H1 (cell line): ENCODE measurements at regions not wholly inside any gene's neighbourhood (a gene's known extent, or its start where the extent isn't known, plus 50 kb on each side); places are given as distances from the start of the nearest gene placed in this dataset.

Experiments used
- CTCF ChIA-PET: fragments of 300-600 bp; sonication (Branson Sonifier 250); formaldehyde crosslinking; loops from one replicate; lab custom pipeline; 2021; ENCODE audit not compliant: partially characterized antibody; lab: Charles Lee
- POLR2A ChIA-PET: fragments of 300-600 bp; sonication (Branson Sonifier 250); formaldehyde crosslinking; loops from one replicate; lab custom pipeline; 2021; ENCODE audit warnings: inconsistent platforms; ENCODE audit not compliant: partially characterized antibody; lab: Charles Lee
- DNase-seq, 2 experiments: peaks; one replicate each; pipeline versions ENCODE4 v3.0.0 to v3.0.0-alpha.2; 2010 to 2022; ENCODE audit warnings: low spot score in 2 of 2, low read depth in 1 of 2, mixed read lengths in 1 of 2
- FAIRE-seq: peaks from 2 replicates; lab custom pipeline; 2011; peaks lifted over from hg19 to GRCh38; lab: Jason Lieb, UNC
- H2AFZ ChIP-seq: 2 replicates; pipeline ENCODE4 v1.8.1; 2012; ENCODE audit warnings: low read length, inconsistent platforms
- H2AK5ac ChIP-seq: 2 replicates; pipeline ENCODE4 v1.6.1; 2013; ENCODE audit warnings: low read depth, low read length
- H2BK120ac ChIP-seq: replicated peaks from 2 replicates; pipeline ENCODE3; 2013; ENCODE audit warnings: low read depth, low read length, inconsistent platforms
- H2BK12ac ChIP-seq: 2 replicates; pipeline ENCODE4 v1.6.1; 2013; ENCODE audit warnings: low read depth, low read length
- H2BK15ac ChIP-seq: 2 replicates; pipeline ENCODE4 v1.6.1; 2013; ENCODE audit warnings: low read length
- H2BK20ac ChIP-seq: 2 replicates; pipeline ENCODE4 v1.6.1; 2013; ENCODE audit warnings: low read length
- H2BK5ac ChIP-seq: 2 replicates; pipeline ENCODE4 v1.6.1; 2013; ENCODE audit warnings: low read depth, low read length
- H3K14ac ChIP-seq: 2 replicates; pipeline ENCODE4 v1.6.1; 2013; ENCODE audit warnings: inconsistent platforms; ENCODE audit not compliant: insufficient read length
- H3K18ac ChIP-seq: 2 replicates; pipeline ENCODE4 v1.6.1; 2013; ENCODE audit warnings: low read length; ENCODE audit errors: extremely low read depth
- H3K23ac ChIP-seq: 2 replicates; pipeline ENCODE4 v1.6.1; 2013; ENCODE audit warnings: inconsistent platforms; ENCODE audit not compliant: insufficient read length
- H3K23me2 ChIP-seq: 2 replicates; pipeline ENCODE4 v1.6.1; 2013; ENCODE audit warnings: low read depth, low read length
- H3K27ac ChIP-seq: 2 replicates; pipeline ENCODE4 v1.6.1; 2011; ENCODE audit warnings: low read depth, low read length, inconsistent platforms
- H3K27me3 ChIP-seq, 4 experiments: replicated peaks in 1 of 4; 1 replicate in 1 of 4; 2 replicates in 3 of 4; pipeline versions ENCODE4 v1.6.1 to v1.8.1; 2011 to 2013; ENCODE audit warnings: low read length in 3 of 4, mild to moderate bottlenecking in 3 of 4, inconsistent platforms in 2 of 4, mixed read lengths in 2 of 4, moderate library complexity in 1 of 4; ENCODE audit not compliant: control insufficient read depth in 3 of 4, insufficient read depth in 3 of 4; ENCODE audit errors: extremely low read depth in 1 of 4
- H3K36me3 ChIP-seq, 4 experiments: 2 replicates each; pipeline versions ENCODE4 v1.6.1 to v1.8.1; 2011 to 2013; ENCODE audit warnings: mild to moderate bottlenecking in 4 of 4, low read length in 3 of 4, moderate library complexity in 2 of 4, control low read depth in 1 of 4, inconsistent platforms in 1 of 4; ENCODE audit not compliant: insufficient read depth in 4 of 4, control insufficient read depth in 2 of 4
- H3K4ac ChIP-seq: replicated peaks from 2 replicates; pipeline ENCODE3; 2013; ENCODE audit warnings: low read length, low read depth, mixed read lengths, inconsistent platforms; ENCODE audit not compliant: insufficient read length
- H3K4me1 ChIP-seq, 4 experiments: replicated peaks in 1 of 4; 1 replicate in 1 of 4; 2 replicates in 3 of 4; pipeline versions ENCODE4 v1.6.1 to v1.8.1; 2011 to 2013; ENCODE audit warnings: low read length in 3 of 4, inconsistent platforms in 2 of 4, mixed read lengths in 1 of 4; ENCODE audit not compliant: insufficient read depth in 4 of 4, control insufficient read depth in 3 of 4
- H3K4me2 ChIP-seq, 2 experiments: 2 replicates each; pipeline versions ENCODE4 v1.6.1 to v1.8.1; 2011 to 2013; ENCODE audit warnings: low read depth in 2 of 2, low read length in 2 of 2, control low read depth in 1 of 2, inconsistent platforms in 1 of 2, mild to moderate bottlenecking in 1 of 2; ENCODE audit not compliant: insufficient read depth in 1 of 2
- H3K4me3 ChIP-seq, 4 experiments: fragments of 200-600, 300-600 bp in 1 of 4; sonication (generic), shearing (Covaris generic), sonication (Bioruptor Twin) in 1 of 4; 2 replicates each; pipeline versions ENCODE4 v1.5.1 to v1.8.1; 2011 to 2016; ENCODE audit warnings: low read length in 4 of 4, low read depth in 3 of 4, control low read depth in 2 of 4, inconsistent platforms in 2 of 4, mild to moderate bottlenecking in 2 of 4, mixed read lengths in 1 of 4, moderate library complexity in 1 of 4; ENCODE audit not compliant: insufficient read depth in 2 of 4; ENCODE audit errors: extremely low read depth in 1 of 4
- H3K56ac ChIP-seq: replicated peaks from 2 replicates; pipeline ENCODE3; 2013; ENCODE audit warnings: low read depth, mild to moderate bottlenecking, mixed read lengths, low read length, inconsistent platforms; ENCODE audit not compliant: insufficient read length
- H3K79me1 ChIP-seq: 2 replicates; pipeline ENCODE4 v1.6.1; 2013; ENCODE audit warnings: low read depth, low read length, control low read depth
- H3K79me2 ChIP-seq, 2 experiments: 2 replicates each; pipeline versions ENCODE4 v1.6.1 to v1.8.1; 2012 to 2013; ENCODE audit warnings: low read length in 2 of 2, mild to moderate bottlenecking in 2 of 2, inconsistent platforms in 1 of 2; ENCODE audit not compliant: insufficient read depth in 2 of 2, control insufficient read depth in 1 of 2
- H3K9ac ChIP-seq, 4 experiments: replicated peaks in 1 of 4; 1 replicate in 1 of 4; 2 replicates in 3 of 4; pipeline versions ENCODE4 v1.6.1 to v1.8.1; 2011 to 2013; ENCODE audit warnings: low read depth in 3 of 4, low read length in 3 of 4, control low read depth in 2 of 4, mild to moderate bottlenecking in 2 of 4, moderate library complexity in 2 of 4, inconsistent platforms in 1 of 4; ENCODE audit errors: extremely low read depth in 1 of 4
- H3K9me3 ChIP-seq, 2 experiments: 2 replicates each; pipeline versions ENCODE4 v1.6.1 to v1.8.1; 2012 to 2013; ENCODE audit warnings: mild to moderate bottlenecking in 2 of 2, moderate library complexity in 2 of 2, control low read depth in 1 of 2, inconsistent platforms in 1 of 2, low read depth in 1 of 2, low read length in 1 of 2, mixed read lengths in 1 of 2; ENCODE audit not compliant: insufficient read depth in 2 of 2
- H4K20me1 ChIP-seq, 2 experiments: replicated peaks in 1 of 2; 2 replicates each; pipeline versions ENCODE3 to v1.8.1; 2011 to 2013; ENCODE audit warnings: inconsistent platforms in 2 of 2, low read length in 2 of 2, mild to moderate bottlenecking in 1 of 2; ENCODE audit not compliant: insufficient read depth in 2 of 2, control insufficient read depth in 1 of 2
- H4K5ac ChIP-seq: 2 replicates; pipeline ENCODE4 v1.6.1; 2013; ENCODE audit warnings: low read length, low read depth, mixed read lengths, inconsistent platforms; ENCODE audit not compliant: insufficient read length
- H4K8ac ChIP-seq: 2 replicates; pipeline ENCODE4 v1.8.0; 2013; ENCODE audit warnings: mild to moderate bottlenecking, moderate library complexity, low read length, inconsistent platforms; ENCODE audit not compliant: insufficient read depth; ENCODE audit errors: extremely low read depth
- H4K91ac ChIP-seq: replicated peaks from 2 replicates; pipeline ENCODE3; 2013; ENCODE audit warnings: low read length, mixed read lengths, inconsistent platforms; ENCODE audit not compliant: insufficient read length
- WGBS, 2 experiments: shearing (Covaris generic) in 1 of 2; methylation state at CpG; one replicate each; pipeline versions ENCODE4 v1.1.6 to v1.1.7; 2013 to 2015; ENCODE audit warnings: low lambda C conversion rate in 2 of 2, mixed read lengths in 2 of 2, inconsistent platforms in 1 of 2, low coverage in 1 of 2, missing lambda C conversion rate in 1 of 2; ENCODE audit not compliant: insufficient replicate concordance in 2 of 2, insufficient coverage in 1 of 2, insufficient read length in 1 of 2; ENCODE audit errors: extremely low coverage in 1 of 2, missing lambda C conversion rate in 1 of 2; 5-methylcytosine and 5-hydroxymethylcytosine counted together
- TF ChIP-seq, protein P1 (sequence below): fragments of 300-600 bp; sonication (generic); IDR thresholded peaks from 2 replicates; pipeline ENCODE4 v1.7.1; 2012; ENCODE audit warnings: low read length, moderate library complexity, mild to moderate bottlenecking, inconsistent platforms; ENCODE audit not compliant: insufficient replicate concordance

DNA sequence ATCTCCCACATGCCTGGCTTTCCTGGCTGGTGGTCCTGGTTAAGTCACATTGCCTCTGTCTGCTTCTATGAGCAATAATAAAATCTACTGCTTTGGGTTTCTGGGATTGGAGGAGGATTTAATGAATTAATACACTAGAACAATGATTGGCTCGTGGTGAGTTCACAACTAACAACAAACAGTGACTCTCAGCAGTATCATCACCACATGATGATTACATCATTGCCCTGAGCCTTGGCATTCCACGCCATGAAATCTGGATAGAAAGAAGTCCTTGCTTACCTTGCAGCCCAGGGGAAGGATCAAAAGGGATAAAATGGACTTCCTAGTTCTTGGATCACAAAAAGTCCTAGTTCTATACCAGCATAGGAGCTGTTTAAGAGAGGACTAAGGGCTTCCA lies 1069.0 kb downstream of the VRK1 start:
- no peaks in the 10 kb centered on the region for H3K4me1 ChIP-seq
- no peak overlapping the region for H2BK12ac ChIP-seq
- no peak for DNase-seq
- no peak overlapping the region for H3K4me2 ChIP-seq
- no peaks in the 10 kb centered on the region; a peak in 1 of 4 replicates for H3K9me3 ChIP-seq
- H4K8ac ChIP-seq: no peak overlapping the region
- H2AFZ ChIP-seq: no peak overlapping the region
- H2BK15ac ChIP-seq: no peak overlapping the region
- no peak for FAIRE-seq
- no peaks in the 10 kb centered on the region for H3K79me1 ChIP-seq
- no peak overlapping the region for H2BK120ac ChIP-seq
- no peak overlapping the region for H3K27ac ChIP-seq
- H3K18ac ChIP-seq: no peak overlapping the region
- POLR2A ChIA-PET: no interaction called here
- no peak overlapping the region for H3K23ac ChIP-seq
- no peak overlapping the region for H3K56ac ChIP-seq
- H3K23me2 ChIP-seq: no peaks in the 10 kb centered on the region; the same call in 1 of the 2 replicates
- no peaks in the 10 kb centered on the region for H3K36me3 ChIP-seq
- H3K4ac ChIP-seq: no peak overlapping the region
- H2BK5ac ChIP-seq: no peak overlapping the region
- no peak overlapping the region for H4K91ac ChIP-seq
- no peaks in the 10 kb centered on the region for H4K20me1 ChIP-seq
- no peak overlapping the region for H3K4me3 ChIP-seq
- no peaks in the 10 kb centered on the region for H3K27me3 ChIP-seq
- no peaks in the 10 kb centered on the region for H3K79me2 ChIP-seq
- H4K5ac ChIP-seq: no peak overlapping the region
- no peak overlapping the region for H2AK5ac ChIP-seq
- WGBS, 2 experiments: 89% methylated on average over 2 of the region's 2 CpGs; no CpG with 5 or more reads in 1 of the 2 experiments
- no peak overlapping the region for H3K14ac ChIP-seq
- no peak overlapping the region for H3K9ac ChIP-seq
- H2BK20ac ChIP-seq: no peak overlapping the region
- CTCF ChIA-PET: no interaction called here
- TF ChIP-seq, protein P1, sequence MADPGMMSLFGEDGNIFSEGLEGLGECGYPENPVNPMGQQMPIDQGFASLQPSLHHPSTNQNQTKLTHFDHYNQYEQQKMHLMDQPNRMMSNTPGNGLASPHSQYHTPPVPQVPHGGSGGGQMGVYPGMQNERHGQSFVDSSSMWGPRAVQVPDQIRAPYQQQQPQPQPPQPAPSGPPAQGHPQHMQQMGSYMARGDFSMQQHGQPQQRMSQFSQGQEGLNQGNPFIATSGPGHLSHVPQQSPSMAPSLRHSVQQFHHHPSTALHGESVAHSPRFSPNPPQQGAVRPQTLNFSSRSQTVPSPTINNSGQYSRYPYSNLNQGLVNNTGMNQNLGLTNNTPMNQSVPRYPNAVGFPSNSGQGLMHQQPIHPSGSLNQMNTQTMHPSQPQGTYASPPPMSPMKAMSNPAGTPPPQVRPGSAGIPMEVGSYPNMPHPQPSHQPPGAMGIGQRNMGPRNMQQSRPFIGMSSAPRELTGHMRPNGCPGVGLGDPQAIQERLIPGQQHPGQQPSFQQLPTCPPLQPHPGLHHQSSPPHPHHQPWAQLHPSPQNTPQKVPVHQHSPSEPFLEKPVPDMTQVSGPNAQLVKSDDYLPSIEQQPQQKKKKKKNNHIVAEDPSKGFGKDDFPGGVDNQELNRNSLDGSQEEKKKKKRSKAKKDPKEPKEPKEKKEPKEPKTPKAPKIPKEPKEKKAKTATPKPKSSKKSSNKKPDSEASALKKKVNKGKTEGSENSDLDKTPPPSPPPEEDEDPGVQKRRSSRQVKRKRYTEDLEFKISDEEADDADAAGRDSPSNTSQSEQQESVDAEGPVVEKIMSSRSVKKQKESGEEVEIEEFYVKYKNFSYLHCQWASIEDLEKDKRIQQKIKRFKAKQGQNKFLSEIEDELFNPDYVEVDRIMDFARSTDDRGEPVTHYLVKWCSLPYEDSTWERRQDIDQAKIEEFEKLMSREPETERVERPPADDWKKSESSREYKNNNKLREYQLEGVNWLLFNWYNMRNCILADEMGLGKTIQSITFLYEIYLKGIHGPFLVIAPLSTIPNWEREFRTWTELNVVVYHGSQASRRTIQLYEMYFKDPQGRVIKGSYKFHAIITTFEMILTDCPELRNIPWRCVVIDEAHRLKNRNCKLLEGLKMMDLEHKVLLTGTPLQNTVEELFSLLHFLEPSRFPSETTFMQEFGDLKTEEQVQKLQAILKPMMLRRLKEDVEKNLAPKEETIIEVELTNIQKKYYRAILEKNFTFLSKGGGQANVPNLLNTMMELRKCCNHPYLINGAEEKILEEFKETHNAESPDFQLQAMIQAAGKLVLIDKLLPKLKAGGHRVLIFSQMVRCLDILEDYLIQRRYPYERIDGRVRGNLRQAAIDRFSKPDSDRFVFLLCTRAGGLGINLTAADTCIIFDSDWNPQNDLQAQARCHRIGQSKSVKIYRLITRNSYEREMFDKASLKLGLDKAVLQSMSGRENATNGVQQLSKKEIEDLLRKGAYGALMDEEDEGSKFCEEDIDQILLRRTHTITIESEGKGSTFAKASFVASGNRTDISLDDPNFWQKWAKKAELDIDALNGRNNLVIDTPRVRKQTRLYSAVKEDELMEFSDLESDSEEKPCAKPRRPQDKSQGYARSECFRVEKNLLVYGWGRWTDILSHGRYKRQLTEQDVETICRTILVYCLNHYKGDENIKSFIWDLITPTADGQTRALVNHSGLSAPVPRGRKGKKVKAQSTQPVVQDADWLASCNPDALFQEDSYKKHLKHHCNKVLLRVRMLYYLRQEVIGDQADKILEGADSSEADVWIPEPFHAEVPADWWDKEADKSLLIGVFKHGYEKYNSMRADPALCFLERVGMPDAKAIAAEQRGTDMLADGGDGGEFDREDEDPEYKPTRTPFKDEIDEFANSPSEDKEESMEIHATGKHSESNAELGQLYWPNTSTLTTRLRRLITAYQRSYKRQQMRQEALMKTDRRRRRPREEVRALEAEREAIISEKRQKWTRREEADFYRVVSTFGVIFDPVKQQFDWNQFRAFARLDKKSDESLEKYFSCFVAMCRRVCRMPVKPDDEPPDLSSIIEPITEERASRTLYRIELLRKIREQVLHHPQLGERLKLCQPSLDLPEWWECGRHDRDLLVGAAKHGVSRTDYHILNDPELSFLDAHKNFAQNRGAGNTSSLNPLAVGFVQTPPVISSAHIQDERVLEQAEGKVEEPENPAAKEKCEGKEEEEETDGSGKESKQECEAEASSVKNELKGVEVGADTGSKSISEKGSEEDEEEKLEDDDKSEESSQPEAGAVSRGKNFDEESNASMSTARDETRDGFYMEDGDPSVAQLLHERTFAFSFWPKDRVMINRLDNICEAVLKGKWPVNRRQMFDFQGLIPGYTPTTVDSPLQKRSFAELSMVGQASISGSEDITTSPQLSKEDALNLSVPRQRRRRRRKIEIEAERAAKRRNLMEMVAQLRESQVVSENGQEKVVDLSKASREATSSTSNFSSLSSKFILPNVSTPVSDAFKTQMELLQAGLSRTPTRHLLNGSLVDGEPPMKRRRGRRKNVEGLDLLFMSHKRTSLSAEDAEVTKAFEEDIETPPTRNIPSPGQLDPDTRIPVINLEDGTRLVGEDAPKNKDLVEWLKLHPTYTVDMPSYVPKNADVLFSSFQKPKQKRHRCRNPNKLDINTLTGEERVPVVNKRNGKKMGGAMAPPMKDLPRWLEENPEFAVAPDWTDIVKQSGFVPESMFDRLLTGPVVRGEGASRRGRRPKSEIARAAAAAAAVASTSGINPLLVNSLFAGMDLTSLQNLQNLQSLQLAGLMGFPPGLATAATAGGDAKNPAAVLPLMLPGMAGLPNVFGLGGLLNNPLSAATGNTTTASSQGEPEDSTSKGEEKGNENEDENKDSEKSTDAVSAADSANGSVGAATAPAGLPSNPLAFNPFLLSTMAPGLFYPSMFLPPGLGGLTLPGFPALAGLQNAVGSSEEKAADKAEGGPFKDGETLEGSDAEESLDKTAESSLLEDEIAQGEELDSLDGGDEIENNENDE: no peak
